ENCODE measurements at regions not wholly inside any gene's neighbourhood (a gene's known extent, or its start where the extent isn't known, plus 50 kb on each side); places are given as distances from the start of the nearest gene placed in this dataset.

DNA sequence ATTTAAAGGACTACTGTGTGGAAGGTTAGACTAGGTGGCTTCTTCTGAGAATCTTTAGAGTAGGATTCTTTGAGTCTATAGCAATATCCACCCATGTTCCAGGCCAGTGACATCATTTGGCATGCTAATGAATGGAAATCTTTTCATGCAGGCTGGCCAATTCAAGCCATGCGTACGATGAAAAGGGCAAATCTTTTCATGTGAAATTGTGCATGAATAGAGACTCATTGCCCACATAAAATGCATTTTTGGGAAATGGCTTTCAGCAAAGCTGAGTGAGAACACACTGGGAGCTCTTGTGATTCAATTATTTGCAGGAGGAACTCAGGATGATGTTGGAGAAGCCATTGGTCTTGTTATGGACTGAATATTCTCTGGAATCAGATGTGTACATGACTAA lies 324.9 kb upstream of the DAB1 start:
- no peak for DNase-seq (ENCODE audit: low read depth)
- TF ChIP-seq, protein P1, sequence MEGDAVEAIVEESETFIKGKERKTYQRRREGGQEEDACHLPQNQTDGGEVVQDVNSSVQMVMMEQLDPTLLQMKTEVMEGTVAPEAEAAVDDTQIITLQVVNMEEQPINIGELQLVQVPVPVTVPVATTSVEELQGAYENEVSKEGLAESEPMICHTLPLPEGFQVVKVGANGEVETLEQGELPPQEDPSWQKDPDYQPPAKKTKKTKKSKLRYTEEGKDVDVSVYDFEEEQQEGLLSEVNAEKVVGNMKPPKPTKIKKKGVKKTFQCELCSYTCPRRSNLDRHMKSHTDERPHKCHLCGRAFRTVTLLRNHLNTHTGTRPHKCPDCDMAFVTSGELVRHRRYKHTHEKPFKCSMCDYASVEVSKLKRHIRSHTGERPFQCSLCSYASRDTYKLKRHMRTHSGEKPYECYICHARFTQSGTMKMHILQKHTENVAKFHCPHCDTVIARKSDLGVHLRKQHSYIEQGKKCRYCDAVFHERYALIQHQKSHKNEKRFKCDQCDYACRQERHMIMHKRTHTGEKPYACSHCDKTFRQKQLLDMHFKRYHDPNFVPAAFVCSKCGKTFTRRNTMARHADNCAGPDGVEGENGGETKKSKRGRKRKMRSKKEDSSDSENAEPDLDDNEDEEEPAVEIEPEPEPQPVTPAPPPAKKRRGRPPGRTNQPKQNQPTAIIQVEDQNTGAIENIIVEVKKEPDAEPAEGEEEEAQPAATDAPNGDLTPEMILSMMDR (IDR thresholded peaks at IDR 0.05; ENCODE audit: control insufficient read depth, extremely low read depth, insufficient read depth), result no peak
- no peak overlapping the region for H3K4me3 ChIP-seq (ENCODE audit: low read depth, low read length)

DNA sequence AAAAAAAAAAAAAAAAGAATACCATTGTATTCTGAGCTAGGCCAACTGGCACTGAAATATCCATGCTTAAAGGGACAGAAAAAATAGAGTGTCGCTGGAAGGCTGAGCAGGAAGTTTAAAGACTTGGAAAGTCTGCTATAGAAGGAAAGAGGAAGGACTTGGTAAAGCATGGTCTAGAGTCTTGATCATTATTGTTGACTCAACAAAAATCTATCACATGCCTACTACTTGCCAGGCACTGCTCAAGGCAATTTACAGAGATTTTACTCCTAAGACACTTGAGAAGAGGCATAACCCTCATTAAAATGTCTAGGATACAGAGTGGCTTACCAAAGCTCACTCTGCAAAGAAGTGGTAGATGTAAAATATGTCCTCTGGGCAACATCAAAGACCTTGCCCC lies 324.0 kb upstream of the DAB1 start:
- H3K4me3 ChIP-seq (ENCODE audit: low read depth, low read length), result no peak overlapping the region
- DNase-seq (ENCODE audit: low read depth), result no peak
- TF ChIP-seq, protein P1 (IDR thresholded peaks at IDR 0.05; ENCODE audit: control insufficient read depth, extremely low read depth, insufficient read depth), result no peak

DNA sequence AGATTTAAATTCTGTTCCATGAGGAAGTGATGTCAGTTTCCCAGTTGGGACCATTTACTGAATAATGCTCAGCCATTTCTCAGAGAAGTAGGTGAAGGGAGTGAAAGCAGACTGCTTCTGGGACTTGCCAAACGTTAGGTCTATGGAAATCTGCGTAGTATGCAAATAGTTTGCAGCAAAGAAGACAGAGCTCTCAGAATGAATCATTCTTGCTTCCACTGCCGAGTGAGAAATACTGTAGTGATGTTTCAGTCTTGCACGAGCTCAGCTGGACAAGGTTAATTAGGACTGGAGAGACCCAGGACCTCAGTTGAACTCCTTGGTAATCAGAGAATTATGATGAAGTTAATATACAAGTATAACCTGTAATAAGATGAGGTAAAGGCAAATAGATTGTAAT lies 317.7 kb upstream of the DAB1 start:
- TF ChIP-seq, protein P1 (IDR thresholded peaks at IDR 0.05; ENCODE audit: control insufficient read depth, extremely low read depth, insufficient read depth), result no peak
- no peak for DNase-seq (ENCODE audit: low read depth)
- H3K4me3 ChIP-seq (ENCODE audit: low read depth, low read length), result no peak overlapping the region

DNA sequence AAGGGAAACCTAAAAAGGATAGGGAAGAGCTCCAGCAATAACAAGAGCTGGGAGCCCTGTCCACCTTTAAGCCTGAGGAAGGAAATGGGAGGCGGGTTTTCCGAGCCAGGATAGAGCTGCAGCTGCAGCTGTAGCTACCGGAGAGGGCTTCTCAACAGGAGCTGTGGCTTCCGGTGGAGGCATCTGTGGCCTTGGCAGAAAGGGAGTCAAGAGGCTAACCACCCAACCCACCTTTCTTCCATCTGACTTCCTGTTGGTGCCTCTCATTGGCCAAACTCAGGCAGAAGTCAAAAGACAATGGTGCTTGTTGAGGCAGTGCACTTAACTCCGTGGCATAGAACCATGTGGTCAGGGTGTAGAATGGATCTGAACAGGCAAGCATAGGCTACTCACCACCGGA lies 313.1 kb upstream of the DAB1 start:
- no peak for DNase-seq (ENCODE audit: low read depth)

DNA sequence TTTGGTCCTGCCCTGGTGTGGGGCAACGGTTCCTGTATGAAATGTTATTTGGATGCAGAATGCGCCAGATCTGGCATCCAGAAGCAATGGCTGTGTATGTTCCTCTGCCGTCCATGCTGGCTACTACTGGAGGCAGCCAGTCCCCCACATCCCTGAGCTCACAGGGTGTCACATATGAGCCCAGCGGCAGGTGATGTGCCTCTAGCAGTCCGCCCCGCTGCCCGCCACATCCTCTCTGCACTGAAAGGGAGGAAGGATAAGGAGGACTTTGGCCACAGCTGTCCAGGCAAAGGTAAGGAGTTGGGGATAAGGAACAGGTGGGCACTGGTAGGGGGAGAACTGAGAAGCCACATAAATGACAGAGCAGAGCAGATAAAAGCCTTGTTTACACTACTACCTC lies 305.3 kb upstream of the DAB1 start:
- no peak for DNase-seq (ENCODE audit: low read depth)
- TF ChIP-seq, protein P1 (IDR thresholded peaks at IDR 0.05; ENCODE audit: control insufficient read depth, extremely low read depth, insufficient read depth), result no peak
- H3K4me3 ChIP-seq (ENCODE audit: low read depth, low read length), result no peak overlapping the region

More for the DNA sequence above, 313.1 kb upstream of the DAB1 start:
- TF ChIP-seq, protein P1 (IDR thresholded peaks at IDR 0.05; ENCODE audit: control insufficient read depth, extremely low read depth, insufficient read depth), result no peak
- H3K4me3 ChIP-seq (ENCODE audit: low read depth, low read length), result no peak overlapping the region

DNA sequence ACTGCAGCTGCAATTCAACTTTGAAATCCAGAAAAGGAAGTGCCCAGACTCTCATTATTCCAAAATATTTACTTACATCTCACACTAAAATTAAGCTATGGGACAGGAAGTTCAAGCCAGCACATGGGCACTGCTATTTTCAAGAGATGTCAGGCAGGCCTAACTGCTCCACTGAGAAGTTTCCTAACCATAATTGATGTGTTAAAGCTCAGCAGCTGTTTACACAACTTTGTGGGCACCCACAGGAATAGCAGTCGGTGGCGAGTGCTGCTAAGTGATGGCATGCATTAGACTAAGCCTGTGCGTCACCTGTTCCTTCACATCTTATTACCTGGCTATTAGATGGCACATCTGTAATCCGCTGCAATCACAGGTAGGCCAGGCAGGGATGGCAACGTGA lies 303.3 kb upstream of the DAB1 start:
- TF ChIP-seq, protein P1 (IDR thresholded peaks at IDR 0.05; ENCODE audit: control insufficient read depth, extremely low read depth, insufficient read depth), result no peak
- DNase-seq (ENCODE audit: low read depth), result peak; percentile 14

DNA sequence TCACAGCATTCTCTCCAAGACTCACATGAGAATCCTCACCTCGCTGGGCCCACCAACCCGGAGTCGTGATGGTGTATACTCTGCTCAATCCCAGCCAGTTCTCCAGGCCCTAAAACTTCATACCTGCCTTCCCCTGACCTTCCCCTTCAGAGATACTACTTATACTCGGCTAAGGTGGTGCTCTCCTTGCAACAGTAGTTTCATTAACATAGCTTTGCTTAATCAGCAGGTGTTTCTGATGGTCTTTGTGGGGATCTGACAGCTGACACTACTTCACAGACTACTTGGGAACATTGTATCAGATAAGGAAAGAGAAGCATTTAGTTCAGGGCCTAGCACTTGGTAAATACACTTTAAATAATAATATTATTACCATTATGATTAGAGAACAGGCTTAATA lies 301.5 kb upstream of the DAB1 start:
- no peak for DNase-seq (ENCODE audit: low read depth)
- TF ChIP-seq, protein P1 (IDR thresholded peaks at IDR 0.05; ENCODE audit: control insufficient read depth, extremely low read depth, insufficient read depth), result no peak
- H3K4me3 ChIP-seq (ENCODE audit: low read depth, low read length), result no peak overlapping the region

More for the DNA sequence above, 303.3 kb upstream of the DAB1 start:
- no peak overlapping the region for H3K4me3 ChIP-seq (ENCODE audit: low read depth, low read length)

Data from LNCaP clone FGC (cell line).